Stimulated activated CD4-positive, alpha-beta T cell treated with anti-CD3 and anti-CD28 coated beads, Interleukin-1b, Interleukin-23, amount 100 ng/mL, for 48 hours (primary cell): ENCODE measurements at regions not wholly inside any gene's neighbourhood (a gene's known extent, or its start where the extent isn't known, plus 50 kb on each side); places are given as distances from the start of the nearest gene placed in this dataset.

Source experiments
- DNase-seq: peaks from one replicate; pipeline ENCODE4 v3.0.0-alpha.2; 2020

DNA sequence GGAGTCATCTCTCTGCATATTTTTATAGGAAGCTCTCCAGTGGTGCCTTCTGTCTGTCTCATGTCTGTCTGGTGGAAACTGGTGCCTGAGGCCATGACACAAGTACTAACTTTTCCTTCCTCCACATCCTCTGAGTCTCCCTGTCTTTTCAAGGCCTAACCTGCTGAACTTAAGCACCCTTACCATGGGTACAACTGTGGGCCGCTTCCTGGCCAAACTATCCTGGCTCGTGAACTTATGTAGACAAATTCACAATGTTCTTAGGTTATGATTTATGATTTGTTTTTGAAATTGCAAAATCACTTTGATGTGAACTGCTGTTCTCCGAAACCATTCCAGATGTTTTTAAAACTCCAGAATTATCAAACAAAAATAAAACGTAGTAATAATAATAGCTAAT lies 804.5 kb upstream of the POU3F3 start:
- no peak for DNase-seq

GRCh38 chr2:104049981-104050380 lies 803.9 kb upstream of the POU3F3 start:
- DNase-seq = no peak

DNA sequence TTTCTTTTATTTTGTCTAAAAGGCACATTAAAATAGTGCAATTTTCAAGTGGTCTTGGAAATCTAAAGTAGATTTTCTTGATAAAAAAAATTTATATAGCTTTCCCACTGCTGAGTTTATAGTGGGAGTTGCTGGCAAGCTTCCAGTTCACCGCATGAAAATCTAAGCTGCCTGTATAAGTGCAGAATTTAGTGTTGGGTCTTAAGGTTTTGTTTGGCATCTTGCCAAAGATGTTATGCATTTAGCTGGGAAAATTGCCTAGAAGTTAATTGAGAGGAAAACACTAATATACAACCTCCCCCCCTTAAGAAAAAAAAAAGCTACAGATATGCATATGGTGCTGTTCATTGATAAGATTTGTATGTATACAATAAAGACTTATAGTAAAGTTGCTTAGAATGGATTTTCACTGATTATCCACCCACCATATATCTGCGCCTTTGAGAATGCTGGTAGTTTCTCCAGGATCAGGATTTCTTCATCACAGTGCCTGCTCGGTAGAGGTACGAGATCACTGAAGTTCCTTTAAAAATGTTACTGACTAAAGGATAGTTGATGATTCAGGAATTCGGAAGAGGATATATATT lies 803.2 kb upstream of the POU3F3 start:
- DNase-seq = no peak

- DNase-seq = no peak
These were observed 802.1 kb upstream of the POU3F3 start for GRCh38 chr2:104051766-104052165.

DNA sequence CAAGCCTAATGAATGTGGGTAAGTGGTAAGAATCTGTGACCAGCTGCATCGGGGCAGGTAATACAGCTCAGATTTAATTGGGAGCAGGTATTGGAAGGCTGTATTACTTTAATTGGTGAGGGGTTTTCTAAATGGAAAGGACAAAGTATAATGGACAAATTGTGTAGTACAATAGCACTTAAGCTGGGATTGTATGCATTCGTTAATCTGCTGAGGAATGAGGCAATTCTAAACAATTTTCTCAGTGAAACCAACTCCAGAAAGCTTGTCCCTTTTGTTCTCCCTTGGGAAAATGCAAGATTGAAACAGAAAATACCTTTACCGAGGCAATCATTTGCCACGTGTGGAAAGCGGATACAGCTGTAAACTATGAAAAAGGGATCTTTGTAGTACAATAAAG lies 801.6 kb upstream of the POU3F3 start:
- no peak for DNase-seq

GRCh38 chr2:104056451-104056850 lies 797.5 kb upstream of the POU3F3 start:
- DNase-seq = no peak

DNA sequence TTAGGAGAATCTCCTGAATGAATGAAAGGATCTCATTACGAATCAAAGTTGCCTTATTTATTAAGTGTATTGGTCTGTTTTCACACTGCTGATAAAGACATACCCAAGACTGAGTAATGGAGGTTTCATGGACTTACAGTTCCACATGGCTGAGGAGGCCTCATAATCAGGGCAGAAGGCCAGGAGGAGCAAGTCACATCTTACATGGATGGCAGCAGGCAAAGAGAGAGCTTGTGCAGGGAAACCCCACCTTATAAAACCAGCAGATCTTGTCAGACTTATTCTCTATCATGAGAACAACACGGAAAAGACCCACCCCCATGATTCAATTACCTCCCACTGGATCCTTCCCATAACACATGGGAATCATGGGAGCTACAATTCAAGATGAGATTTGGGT lies 785.2 kb upstream of the POU3F3 start:
- DNase-seq = no peak

DNA sequence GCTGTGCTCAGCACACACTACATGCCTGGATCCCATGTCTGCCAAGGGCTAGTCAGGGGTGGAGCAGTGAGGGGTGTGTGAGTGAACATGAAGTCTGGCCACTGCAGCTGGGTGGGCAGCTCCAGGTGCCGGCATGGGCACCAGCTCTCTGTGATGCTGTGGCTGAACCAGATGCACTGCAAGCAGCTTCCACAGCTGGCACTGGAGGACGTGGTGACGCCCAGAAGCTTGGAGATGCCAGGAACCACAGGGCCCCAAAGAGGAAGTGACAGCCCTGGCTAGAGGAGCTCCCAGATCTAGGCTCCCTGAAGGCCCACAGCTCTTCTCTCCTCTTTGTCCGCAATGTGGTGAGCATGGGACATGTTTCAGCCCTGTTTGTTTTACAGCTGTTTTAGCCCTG lies 776.3 kb upstream of the POU3F3 start:
- DNase-seq = no peak

DNA sequence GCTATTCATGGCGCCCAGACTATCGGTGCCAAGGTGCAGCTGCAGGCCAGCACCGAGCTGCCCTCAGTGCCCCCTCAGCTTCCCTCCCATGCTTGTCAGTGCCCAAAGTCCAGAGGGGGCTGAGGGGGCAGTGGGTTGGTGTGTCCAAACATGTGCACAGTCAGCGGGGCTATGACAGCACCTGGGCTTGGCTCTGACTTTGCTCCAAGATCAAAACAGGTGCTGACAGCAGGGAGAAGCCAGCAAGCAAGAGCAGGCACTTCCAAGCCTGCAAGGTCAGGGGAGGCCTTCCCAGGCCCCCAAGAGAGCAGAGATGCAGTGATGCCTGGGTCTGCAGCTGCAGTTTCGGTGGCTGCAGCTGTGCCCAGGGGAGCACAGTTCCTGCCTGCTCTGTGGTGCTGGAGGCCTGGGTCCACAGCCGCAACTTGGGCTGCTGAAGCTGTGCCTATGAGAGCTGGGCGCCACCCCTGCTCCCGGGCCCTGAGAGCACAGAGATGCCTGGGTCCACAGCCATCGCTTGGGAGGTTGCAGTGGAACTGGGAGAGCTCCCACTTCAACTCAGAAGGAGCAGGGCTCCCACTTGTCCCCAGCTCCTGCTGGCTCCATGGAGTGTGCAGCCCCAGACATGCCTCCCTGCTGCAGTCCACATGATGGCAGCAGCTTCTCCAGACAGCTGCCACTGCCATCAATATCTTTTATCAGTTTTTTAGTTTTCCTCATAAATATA lies 775.3 kb upstream of the POU3F3 start:
- DNase-seq = no peak

DNA sequence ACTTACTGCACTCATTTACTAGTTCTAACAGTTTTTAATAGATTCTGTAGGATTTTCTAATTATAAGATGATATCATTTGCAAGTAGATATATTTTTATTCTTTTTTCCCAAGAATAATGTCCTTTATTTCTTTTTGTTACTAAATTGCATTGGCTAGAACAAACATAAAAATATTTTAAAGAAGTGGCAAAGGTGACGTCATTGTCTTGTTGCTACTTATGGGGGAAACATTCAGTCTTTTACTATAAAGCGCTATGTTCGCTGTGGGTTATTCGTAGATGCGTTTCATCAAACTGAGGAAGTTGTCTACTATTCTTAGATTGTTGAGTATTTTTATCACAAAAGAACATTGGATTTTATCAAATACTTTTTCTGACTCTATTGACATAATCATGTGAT lies 765.2 kb upstream of the POU3F3 start:
- no peak for DNase-seq

- DNase-seq = no peak
These were observed 763.5 kb upstream of the POU3F3 start for GRCh38 chr2:104090407-104090806.

DNA sequence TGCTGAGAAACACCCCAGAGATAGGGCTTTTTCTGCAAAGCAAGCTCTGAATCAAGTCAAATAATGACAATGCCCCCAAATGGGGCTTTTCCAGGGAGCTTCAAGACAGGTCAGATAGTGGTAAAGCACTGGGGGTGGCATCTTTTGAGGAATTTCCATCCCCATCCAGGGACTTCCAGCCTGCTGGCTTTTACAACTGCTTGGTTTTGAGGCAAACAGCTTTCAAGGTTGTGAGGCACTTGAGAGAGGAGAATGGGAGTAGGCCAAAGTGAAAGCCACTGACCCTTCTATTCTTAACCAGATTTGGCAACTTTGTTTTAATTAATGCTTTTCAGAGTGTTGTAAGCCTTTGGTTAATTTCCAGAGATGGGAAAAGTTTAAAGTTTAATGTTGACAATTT lies 762.0 kb upstream of the POU3F3 start:
- no peak for DNase-seq

GRCh38 chr2:104092886-104093285 lies 761.0 kb upstream of the POU3F3 start:
- no peak for DNase-seq

- no peak for DNase-seq
These were observed 751.3 kb upstream of the POU3F3 start for GRCh38 chr2:104102615-104103014.

GRCh38 chr2:104109356-104109755 lies 744.6 kb upstream of the POU3F3 start:
- DNase-seq = no peak

DNA sequence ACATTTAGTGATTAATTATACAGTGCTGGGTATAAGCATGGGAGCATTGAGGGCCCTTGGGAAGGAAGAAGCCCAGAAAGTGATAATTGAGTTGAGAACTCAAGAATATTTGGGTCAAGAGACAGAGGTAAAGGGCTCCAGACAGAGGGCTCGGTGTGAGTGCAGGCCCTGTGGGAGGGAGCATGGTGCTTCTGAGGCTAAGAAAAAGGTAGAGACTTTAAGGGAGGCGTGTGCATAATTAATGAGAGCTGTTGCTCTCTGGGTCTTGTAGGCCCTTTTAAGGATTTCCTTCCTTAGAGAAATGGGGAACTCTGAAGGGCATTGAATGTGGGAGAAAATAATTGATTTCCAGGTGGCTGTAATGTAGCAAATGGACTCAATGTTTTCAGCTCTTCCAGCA lies 735.0 kb upstream of the POU3F3 start:
- DNase-seq = no peak

GRCh38 chr2:104120171-104120570 lies 733.7 kb upstream of the POU3F3 start:
- no peak for DNase-seq

DNA sequence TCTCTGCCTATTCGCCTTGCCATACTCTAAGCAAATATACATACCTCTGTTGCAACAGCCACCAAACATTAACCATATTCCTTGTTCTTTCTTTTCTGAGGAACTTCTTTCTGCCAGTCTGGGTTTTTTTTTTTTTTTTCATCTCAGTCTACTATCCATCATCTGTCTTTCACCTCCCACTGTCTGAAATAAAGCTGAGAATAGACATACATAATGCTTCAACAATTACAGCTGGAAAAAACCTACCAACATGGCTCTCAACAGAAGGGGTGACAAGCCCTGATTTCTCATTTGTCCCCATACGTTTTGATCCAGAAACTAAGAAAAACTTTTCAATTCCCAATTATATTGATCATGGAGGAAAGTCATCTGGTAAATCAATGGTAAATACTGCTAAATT lies 728.8 kb upstream of the POU3F3 start:
- DNase-seq = no peak

DNA sequence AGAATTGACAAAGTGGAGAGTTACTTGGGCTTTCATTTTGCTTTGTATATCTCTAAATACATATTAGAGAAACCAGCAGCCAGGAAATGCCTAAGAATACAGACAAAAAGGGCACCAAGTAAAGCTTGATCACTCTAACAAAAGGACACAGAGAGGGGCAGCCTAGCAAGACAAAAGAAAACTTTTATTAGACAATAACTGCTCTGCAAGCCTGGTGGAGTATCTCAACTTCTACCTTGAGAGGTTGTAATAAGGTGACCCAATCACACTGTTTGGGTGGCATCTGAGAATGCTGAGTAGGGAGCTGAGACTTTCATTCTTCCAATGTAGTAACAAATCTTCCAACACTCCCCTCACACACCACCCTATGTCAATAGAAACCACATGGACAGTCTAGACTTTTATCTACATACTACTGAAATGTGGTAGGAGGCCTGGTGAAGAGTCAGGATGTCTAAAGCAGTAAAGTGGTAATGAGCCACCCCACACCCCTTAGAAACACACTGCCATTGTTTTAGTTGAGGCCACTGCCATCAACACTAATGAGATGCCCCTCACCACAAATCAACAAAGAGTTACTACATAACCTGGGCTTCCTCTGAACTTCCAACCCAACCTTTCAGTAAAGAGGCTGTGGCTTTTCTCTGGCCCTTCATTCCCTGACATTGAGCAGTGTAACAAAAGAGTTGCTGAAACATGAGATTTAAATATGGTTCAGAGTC lies 726.7 kb upstream of the POU3F3 start:
- DNase-seq = no peak

DNA sequence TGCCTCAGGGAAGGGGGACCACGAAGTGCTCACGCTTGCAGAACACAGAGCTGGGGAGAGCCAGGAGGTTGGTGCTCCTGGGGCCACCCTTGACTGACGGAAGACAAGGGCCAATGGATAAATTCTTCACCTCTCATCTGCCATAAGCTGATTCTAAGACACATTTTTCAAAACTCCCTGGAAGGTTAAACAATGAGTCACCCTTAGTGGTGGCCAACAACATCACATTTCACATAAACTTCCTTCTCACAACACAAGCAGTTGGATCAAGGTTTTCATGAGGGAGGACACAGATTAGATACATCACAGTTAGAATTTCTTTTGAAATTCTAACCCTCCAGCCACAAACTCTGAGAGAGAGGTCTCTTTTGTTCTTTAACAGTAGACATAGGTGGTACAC lies 713.6 kb upstream of the POU3F3 start:
- DNase-seq = no peak

GRCh38 chr2:104158191-104158590 lies 695.7 kb upstream of the POU3F3 start:
- no peak for DNase-seq

DNA sequence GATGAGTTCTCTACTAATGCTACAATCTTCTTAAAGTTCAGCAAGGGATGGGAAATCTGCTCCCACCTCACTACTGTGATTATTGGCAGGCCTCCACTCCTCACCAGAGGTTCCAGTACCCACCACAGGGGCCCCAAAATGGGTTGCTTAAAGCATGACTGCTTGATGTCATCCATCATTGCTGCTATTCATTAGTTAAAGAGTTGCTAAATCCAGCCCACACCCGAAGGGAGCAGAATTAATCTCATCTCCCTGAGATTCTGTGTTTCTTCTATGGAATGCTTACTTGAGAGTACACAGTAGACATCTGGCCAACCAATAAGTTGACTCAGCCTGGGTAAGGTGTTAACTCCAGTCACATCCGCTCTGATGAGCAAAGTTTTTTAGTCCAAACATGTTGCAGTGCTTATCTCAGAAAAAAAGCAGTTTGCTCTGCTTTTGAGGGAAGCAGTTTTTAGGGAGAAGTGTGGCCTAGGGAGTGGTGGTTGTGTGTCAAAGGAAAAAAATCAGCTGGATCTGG lies 690.2 kb upstream of the POU3F3 start:
- DNase-seq = no peak

DNA sequence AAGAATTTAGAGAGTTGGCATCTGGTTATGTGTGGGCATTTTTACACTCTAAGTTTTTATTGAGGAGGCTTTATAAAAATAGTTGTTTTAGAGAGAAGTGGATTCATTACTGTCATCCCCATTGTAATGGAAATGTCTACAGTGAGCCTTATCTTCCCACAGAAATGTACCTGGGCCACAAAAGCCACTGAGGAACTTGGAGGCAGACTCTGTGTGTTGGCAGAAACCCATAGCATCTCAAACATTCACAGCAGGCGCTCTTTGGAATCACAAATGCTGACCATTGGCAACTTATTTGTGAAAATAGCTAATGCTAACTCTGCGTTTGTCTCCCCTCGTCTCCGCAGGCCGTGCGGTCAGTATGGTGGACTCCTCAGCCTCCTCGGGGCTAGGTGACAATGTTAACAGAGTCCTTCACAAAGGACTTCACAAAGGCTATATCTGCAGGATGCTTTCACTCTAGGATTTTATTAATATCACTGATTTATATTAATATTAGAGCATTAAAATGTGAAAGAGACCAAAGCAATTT lies 689.1 kb upstream of the POU3F3 start:
- no peak for DNase-seq

DNA sequence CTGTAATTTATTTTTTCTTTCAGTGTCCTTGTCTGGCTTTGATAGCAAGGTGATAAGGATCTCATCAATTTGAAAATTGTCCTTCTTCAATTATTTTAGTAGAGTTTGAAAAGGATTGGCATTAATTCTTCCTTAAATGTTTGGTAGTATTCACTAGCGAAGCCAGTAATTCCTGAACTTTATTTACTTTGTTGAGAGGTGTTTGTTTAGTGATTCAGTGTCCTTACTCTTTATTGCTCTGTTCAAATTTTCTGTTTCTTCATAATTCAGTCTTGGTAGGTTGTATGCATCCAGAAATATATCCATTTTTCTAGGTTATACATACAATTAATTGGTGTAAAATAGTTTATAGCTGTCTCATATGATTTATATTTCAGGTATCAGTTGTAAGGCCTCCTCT lies 676.7 kb upstream of the POU3F3 start:
- no peak for DNase-seq
